ENCODE measurements at regions not wholly inside any gene's neighbourhood (a gene's known extent, or its start where the extent isn't known, plus 50 kb on each side); places are given as distances from the start of the nearest gene placed in this dataset.
A peak's percentile ranks its signal among the peaks of the same experiment; 100 is the strongest.

- peak; percentile 25 for DNase-seq (ENCODE audit: low spot score)
Observed at GRCh38 chr12:90899456-90900182, 55.4 kb downstream of the CCER1 start.

DNA sequence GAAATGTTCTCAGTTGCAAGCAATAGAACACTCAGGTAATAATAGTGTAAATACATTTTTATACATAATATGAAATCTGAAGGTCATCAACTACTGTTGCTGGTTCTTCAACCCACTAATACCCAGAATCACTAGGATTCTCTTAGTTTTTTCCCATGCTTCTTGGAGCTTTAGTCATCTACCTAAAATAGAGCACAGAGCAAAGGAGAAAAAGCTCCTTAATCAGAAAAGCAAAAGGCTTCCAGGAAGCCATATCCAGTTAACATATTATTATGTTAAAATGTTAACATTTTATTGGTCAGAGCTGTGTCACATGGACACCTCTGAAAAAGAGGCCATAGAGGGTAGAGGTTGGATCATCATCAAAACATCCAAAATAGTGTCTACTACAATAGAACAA, 57.0 kb downstream of the CCER1 start:
- no peak for DNase-seq (ENCODE audit: low spot score)

DNA sequence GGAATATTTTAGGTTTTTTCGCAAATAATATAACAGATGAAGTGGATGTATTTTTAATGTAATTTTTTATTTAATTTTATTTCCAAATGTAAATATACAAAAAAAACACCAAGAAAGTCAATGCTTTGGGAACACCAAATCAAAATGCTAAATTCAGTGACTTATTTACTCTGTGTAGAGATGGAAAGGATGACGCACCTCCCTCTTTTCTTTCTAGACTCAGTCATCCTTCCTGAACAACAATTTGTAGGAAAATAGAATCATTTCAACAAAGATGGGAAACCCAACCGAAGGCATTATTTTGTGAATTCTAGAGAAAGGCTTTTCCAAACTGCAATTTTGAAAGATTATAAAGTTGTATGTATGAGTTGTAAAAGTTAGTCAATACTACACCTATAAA, 57.7 kb downstream of the CCER1 start:
- no peak for DNase-seq (ENCODE audit: low spot score)

DNA sequence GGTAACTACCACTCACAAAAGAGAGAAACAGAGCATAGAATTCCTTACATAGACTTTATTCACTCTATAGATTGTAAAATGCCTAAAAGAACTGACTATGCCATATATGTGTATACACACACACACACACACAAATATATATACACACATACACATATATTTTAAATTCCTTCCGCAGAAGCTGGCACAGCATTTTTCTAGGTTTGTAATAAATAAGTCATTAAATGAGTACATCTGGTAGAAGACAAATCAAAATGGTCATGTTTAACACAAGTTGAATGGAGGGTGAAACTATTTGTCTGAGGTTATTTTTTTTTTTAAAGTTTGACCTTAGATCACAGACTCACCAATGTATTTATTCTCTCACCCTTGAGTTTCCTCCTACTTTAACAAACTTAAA, 58.2 kb downstream of the CCER1 start:
- DNase-seq (ENCODE audit: low spot score) = no peak

DNA sequence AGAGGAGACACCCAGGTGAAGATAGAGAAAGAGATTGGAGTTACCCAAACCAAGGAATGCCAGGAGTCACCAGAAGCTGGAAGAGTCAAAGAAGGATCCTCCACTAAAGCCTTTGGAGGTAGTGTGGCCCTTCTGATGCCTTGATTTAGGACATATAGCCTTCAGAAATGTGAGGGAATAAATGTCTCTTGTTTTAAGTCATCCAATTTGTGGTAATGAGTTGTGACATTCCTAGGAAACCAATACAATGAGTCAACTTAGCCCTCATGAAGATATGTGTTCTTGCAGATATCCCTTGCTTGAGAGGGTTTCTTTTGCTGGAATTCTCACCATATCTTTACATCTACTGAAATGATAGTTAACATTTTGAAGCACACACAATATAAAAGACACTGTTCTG, 58.8 kb downstream of the CCER1 start:
- peak; percentile 59 for DNase-seq (ENCODE audit: low spot score)

DNA sequence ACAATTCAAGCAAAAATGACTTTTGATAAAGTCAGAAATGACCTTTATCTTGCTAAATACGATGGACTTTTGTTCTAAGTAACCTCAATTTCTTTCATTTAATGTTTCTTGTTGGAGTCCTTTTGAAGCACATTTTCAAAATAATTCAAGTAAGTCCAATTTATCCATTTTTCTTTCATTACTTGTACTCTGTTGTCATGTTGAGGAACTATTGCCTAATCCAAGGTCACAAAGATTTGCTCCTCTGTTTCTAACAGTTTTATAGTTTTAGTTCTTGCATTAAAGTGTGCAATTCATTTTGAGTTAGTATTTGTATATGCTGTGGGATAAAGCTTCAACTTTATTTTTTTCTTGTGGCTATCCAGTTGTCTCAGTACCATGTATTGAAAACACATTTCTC, 66.7 kb downstream of the CCER1 start:
- DNase-seq (ENCODE audit: low spot score) = no peak

GRCh38 chr12:90883456-90883855, 71.5 kb downstream of the CCER1 start:
- DNase-seq (ENCODE audit: low spot score) = no peak

GRCh38 chr12:90871726-90872096, 83.3 kb downstream of the CCER1 start:
- DNase-seq (ENCODE audit: low spot score) = no peak

GRCh38 chr12:90870971-90871725, 83.8 kb downstream of the CCER1 start:
- no peak for DNase-seq (ENCODE audit: low spot score)

- DNase-seq (ENCODE audit: low spot score) = no peak
Observed at GRCh38 chr12:90868626-90869025, 86.3 kb downstream of the CCER1 start.

- DNase-seq (ENCODE audit: low spot score) = no peak
Observed at GRCh38 chr12:90859591-90859990, 95.4 kb downstream of the CCER1 start.

DNA sequence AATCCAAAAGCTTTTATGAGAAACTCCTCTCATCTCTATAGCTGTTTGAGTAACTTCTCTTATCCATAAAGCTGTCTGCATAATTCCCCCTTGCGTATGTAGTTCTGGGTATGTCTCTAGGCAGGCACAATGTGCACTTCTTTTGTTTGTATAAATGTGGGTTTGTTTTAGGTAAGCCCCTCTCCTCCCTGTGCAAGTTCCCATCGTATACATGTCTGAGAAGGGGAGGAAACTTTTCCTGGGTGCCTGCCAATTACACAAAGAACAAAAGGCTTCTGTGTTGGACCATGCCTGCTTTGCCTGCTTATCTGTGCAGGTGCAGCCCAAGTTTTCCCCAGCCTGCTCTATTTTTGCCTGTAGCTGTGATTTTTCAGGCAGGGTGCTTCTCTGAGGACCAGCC, 96.7 kb downstream of the CCER1 start:
- no peak for DNase-seq (ENCODE audit: low spot score)

DNA sequence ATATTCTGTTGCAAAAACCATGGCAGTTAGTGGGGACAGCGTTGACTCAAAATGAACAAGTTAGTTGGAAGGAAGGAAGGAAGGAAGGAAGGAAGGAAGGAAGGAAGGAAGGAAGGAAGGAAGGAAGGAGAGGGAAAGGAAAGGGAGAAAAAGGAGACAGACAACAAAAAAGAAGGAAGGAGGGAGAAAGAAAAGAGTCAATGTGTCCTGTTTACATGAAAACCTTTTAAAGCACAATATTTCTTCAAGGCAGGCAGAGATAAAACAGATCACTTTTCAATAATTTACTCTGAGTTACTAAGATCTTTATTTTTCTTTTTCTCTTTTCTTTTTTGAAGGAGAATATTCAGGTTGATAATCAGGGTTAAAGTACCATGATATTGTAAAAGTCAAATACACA, 99.4 kb downstream of the CCER1 start:
- DNase-seq (ENCODE audit: low spot score) = no peak

GRCh38 chr12:90854136-90854689, 100.8 kb downstream of the CCER1 start:
- peak; percentile 33 for DNase-seq (ENCODE audit: low spot score)

DNA sequence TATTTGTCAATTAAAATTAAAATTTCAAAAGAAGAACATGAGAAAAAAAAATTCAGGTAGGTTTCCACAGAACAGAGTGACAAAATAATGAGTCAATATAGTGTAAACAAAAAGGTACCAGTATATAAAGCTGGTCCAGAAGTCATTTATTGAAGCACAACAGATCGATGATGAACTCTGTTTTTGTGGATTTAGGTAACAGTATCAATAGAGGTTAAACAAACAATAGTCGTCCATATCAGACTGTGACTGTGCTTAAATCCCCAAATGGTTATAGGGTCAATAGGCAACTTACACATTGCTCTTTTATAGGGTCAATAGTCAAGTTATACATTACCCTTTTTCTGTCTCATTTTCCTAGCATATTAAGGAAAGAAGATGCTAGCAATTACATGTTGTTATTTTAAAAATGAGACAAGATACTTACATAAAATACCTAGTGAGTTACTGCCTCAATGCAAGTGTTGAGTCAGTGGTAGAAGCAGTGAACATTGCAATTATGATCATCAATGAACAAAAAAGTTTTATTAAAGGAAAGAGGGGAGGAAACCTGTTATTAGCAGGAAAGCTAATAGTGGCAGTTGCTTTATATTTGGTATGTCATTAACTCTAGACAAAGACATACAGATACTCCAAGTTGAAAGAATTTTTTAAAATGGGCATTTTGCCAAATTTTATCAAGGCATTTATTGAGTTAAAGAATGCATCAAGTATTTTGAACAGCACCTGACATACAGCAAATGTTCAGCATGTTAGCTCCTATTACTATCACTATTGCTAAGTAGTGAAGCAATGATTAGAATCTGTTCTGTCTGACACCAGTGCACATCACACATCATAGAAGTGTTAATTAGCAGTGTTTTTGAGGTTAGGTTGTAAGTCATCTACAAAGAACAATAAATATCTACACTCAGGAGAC, 102.9 kb downstream of the CCER1 start:
- DNase-seq (ENCODE audit: low spot score) = no peak

- DNase-seq (ENCODE audit: low spot score) = no peak
Observed at GRCh38 chr12:90842477-90842876, 112.5 kb downstream of the CCER1 start.

- DNase-seq (ENCODE audit: low spot score) = no peak
Observed at GRCh38 chr12:90841336-90841735, 113.6 kb downstream of the CCER1 start.

DNA sequence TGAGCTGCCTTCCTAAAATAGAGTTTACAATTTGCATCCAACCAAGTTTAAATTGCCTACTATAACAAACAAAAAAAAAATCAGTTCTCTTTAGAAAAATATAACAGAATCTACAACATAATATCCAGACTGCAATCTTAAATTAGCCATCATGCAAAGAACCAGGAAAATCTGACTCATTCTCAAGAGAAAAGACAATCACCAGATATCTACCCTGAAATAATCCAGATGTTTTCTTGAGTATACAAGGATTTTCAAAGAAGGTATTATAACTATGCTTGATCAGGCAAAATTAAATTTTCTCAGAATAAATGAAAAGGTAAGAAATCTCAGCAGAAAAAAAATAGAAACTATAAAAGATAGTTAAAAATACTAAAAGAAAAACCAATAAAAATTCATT, 115.6 kb downstream of the CCER1 start:
- DNase-seq (ENCODE audit: low spot score) = no peak

- no peak for DNase-seq (ENCODE audit: low spot score)
Observed at GRCh38 chr12:90836689-90837088, 118.3 kb downstream of the CCER1 start.

DNA sequence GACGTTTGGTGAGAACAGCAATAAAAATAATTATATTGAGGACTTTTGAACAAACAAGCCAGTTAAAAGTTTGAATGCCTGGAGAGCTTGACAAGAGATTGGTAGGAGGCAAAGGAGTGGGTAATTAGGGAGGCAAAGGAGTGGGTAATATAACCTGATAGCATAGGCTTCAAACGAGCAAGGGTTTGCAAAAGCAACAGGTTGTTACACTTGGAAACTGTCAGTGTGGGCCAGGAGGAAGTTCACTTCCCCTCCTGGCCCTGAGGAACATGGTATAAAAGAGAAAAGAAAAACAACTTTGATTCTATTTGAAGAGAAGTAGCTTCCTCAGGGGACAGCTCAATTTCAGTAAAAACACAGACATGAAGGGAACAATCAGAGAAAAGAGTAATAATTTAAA, 121.7 kb downstream of the CCER1 start:
- DNase-seq (ENCODE audit: low spot score) = no peak

DNA sequence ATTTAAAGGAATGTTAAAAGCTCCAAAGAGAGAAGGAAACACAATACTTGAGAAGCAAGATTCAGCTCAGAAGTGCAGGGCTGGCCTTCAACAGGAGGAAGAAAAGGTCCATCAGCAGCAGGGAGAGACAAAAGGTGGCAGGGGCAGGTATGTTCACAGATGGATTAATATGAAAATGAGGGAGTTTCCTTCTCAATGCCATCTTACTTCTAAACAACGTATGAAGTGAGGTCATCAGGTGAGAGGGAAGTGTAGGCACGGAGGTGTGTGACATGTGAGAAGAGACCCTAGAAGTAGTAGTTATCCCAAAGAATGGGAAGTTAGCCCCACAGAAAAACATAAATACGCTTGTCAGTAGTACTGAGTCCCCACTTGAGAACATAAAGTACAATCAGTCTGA, 122.5 kb downstream of the CCER1 start:
- no peak for DNase-seq (ENCODE audit: low spot score)

GRCh38 chr12:90831712-90832111, 123.3 kb downstream of the CCER1 start:
- no peak for DNase-seq (ENCODE audit: low spot score)
